SK-N-DZ (cell line): ENCODE measurements at regions not wholly inside any gene's neighbourhood (a gene's known extent, or its start where the extent isn't known, plus 50 kb on each side); places are given as distances from the start of the nearest gene placed in this dataset.
"Not testable (repeated sequence)": the region's sequence is repeated elsewhere in the genome, so short reads cannot be mapped to it uniquely, and the experiment has no call there.

Experiments
- DNase-seq: peaks from one replicate; pipeline ENCODE4 v3.0.0-alpha.2; 2015; ENCODE audit warnings: low spot score

DNA sequence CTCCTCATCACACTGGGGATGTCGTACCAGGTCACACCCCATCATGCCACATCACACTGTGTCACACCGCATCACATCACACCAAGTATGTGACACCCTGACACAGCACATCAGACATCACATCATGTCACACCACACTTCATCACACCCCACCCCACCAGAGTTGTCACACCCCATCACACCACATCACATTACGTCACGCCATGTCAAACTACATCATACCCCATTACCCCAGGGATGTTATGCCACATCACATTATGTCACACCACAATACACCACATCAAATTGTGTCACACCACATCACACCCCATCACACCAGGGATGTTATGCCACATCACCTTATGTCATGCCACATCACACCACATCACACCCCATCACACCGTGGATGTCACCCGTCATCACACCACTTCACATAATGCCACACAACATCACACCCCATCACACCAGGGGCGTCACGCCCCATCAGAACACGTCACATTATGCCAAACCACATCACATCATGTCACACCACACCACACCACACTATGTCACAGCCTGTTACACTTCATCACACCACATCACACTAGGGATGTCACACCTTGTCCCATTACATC is 133.6 kb downstream of the TMEM121 start:
- DNase-seq: no peak

GRCh38 chr14:105660816-105661531 is 134.6 kb downstream of the TMEM121 start:
- DNase-seq: no peak

- not testable (repeated sequence) for DNase-seq
These were observed 135.7 kb downstream of the TMEM121 start for GRCh38 chr14:105662043-105662442.

DNA sequence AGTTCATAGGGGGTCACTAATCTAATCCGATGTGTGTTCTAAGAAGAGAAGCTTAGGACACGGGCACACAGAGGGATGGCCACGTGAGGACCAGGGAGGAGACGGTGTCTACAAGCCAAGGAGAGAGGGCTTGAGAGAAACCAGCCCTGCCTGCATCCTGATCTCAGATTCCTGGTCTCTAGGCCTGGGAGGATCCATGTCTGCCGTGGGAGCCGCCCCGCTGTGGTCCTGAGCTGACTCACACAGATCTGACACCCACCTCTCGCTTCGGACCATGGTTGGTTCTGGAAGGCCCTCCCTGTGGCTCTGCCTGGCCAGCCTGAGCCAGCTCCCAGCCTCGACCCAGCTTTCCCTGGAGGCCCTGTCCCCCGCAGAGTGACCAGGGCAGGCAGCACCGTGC is 136.2 kb downstream of the TMEM121 start:
- not testable (repeated sequence) for DNase-seq

GRCh38 chr14:105663323-105663722 is 136.9 kb downstream of the TMEM121 start:
- DNase-seq: not testable (repeated sequence)

DNA sequence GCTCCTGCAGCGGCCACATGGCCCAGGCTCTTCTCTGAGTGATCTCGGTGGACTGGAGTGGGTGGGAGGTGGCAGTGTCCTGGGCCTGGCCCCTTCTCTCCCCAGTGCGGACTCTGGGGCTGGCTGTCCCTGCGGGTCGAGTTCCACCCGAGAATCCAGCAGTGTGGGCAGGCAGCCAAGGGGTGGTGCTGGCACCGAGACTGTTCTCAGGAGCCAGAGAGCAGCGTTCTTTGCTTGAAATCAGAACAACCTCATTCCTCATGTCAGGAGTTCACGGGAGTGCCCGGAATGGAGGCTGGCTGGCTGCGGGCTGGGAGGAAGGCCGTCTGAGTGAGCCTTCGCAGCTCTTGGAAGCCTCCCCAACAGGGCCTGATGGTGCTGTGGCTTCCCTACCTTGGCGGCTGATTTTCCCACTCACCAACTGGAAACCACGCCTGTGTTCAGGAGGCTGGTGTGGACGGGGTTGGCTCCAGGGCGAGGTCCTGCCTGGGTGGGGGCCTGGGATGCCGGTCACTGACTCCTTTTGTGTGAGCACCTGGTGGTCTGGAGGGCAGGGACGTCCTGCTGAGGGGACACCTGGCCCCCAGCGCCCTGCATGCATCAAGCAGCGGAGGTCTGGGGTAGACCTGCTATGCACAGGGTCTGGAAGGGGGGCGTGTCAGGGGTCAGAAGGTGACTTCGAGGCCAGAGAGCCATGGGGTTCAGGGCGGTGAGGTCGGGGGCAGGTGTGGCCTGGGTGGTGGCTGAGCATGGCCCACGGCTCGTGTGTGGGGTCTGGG is 137.6 kb downstream of the TMEM121 start:
- not testable (repeated sequence) for DNase-seq

- no peak for DNase-seq
These were observed 138.3 kb downstream of the TMEM121 start for GRCh38 chr14:105664691-105665090.

DNA sequence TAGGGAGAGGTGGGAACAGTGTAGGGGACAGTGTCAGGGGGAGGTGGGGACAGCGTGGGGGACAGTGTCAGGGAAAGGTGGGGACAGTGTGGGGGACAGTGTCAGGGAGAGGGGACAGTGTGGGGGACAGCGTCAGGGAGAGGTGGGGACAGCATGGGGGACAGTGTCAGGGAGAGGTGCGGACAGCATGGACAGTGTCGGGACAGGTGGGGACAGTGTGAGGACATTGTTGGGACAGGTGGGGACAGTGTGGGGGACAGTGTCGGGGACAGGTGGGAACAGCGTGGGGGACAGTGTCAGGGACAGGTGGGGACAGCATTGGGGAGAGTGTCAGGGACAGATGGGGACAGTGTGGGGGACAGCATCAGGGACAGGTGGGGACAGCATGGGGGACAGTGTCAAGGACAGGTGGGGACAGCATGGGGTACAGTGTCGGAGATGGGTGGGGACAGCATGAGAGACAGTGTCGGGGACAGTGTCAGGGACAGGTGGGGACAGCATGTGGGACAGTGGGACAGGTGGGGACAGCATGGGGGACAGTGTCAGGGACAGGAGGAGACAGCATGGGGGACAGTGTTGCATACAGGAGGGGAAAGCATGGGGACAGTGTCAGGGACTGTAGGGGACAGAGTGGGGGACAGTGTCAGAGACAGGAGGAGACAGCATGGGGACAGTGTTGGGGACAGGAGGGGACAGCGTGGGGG is 139.0 kb downstream of the TMEM121 start:
- no peak for DNase-seq

DNA sequence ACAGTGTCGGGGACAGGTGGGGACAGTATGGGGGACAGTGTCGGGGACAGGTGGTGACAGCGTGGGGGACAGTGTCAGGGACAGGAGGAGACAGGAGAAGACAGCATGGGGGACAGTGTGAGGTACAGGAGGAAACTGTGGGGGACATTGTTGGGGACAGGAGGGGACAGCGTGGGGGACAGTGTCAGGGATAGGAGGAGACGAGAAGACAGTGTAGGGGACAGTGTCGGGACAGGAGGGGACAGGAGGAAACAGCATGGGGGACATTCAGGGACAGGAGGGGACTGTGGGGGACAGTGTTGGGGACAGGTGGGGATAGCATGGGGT is 139.5 kb downstream of the TMEM121 start:
- DNase-seq: no peak

DNA sequence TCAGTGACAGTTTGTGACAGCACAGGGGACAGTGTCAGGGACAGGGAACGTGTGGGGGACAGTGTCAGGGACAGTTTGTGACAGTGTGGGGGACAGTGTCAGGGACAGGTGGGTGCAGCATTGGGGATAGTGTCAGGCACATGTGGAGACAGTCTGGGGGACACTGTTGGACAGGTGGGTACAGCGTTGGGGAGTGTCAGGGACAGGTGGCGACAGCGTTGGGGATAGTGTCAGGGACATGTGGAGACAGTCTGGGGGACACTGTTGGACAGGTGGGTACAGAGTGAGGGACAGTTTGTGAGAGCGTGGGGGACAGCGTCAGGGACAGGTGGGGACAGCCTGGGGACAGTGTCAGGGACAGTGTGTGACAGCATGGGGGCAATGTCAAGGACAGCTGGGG is 140.0 kb downstream of the TMEM121 start:
- no peak for DNase-seq

GRCh38 chr14:105666991-105667662 is 140.7 kb downstream of the TMEM121 start:
- not testable (repeated sequence) for DNase-seq

DNA sequence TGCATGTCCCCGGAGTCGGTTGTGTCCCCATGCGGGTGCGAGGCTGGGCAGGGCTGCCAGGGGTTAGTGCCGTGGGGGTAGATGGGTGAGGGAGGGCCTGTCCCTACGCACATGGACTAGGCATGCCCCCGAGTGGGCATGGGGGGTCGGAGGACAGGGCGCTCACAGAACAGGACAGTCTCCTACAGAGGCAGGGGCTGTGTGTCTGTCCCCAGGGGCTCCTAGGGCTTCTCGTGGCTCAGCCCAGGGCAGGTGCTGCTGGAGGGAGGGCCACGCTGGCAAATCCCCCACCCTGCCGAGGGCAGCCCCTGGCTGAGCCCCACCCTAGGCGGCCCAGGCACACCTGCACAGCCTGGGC is 141.3 kb downstream of the TMEM121 start:
- not testable (repeated sequence) for DNase-seq

- not testable (repeated sequence) for DNase-seq
These were observed 141.6 kb downstream of the TMEM121 start for GRCh38 chr14:105668021-105668420.

- DNase-seq: not testable (repeated sequence)
These were observed 142.3 kb downstream of the TMEM121 start for GRCh38 chr14:105668471-105669230.

GRCh38 chr14:105669231-105669610 is 142.8 kb downstream of the TMEM121 start:
- not testable (repeated sequence) for DNase-seq

DNA sequence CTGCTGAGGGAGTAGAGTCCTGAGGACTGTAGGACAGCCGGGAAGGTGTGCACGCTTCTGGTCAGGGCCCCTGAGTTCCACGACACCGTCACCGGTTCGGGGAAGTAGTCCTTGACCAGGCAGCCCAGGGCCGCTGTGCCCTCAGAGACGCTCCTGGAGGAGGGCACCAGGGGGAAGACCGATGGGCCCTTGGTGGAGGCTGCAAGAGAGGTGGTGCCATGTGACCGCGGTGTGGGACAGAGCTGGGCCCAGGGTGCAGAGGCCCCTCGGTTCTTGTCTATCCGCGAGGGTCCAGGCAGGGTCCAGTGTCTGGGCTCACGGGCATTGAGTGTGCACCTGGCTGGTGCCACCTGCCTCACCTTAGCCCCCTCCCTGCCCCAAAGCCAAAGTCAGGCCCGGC is 143.3 kb downstream of the TMEM121 start:
- DNase-seq: not testable (repeated sequence)

GRCh38 chr14:105672450-105673200 is 146.2 kb downstream of the TMEM121 start:
- not testable (repeated sequence) for DNase-seq

DNA sequence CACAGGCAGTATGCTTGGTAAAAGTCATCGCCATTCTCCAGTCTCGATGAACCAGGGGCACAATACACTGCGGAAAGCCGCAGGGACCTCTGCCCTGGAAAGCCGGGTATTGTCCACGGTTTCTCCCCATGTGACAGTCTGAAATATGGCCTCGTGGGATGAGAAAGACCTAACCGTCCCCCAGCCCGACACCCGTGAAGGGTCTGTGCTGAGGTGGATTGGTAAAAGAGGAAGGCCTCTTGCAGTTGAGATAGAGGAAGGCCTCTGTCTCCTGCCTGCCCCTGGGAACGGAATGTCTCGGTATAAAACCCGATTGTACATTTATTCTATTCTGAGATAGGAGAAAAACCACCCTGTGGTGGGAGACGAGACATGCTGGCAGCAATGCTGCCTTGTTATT is 149.1 kb downstream of the TMEM121 start:
- not testable (repeated sequence) for DNase-seq

- not testable (repeated sequence) for DNase-seq
These were observed 149.7 kb downstream of the TMEM121 start for GRCh38 chr14:105675905-105676670.
